AG09319 (cell line): ENCODE measurements at regions not wholly inside any gene's neighbourhood (a gene's known extent, or its start where the extent isn't known, plus 50 kb on each side); places are given as distances from the start of the nearest gene placed in this dataset.

Source experiments
- DNase-seq: peaks from one replicate; pipeline ENCODE4 v3.0.0-alpha.2; 2010; ENCODE audit warnings: low read depth; ENCODE audit errors: extremely low read depth
- TF ChIP-seq, protein P1 (sequence below): IDR thresholded peaks from 2 replicates; pipeline ENCODE4 v1.5.1; 2011; ENCODE audit warnings: low read depth, mild to moderate bottlenecking, inconsistent platforms, low read length, moderate library complexity

DNA sequence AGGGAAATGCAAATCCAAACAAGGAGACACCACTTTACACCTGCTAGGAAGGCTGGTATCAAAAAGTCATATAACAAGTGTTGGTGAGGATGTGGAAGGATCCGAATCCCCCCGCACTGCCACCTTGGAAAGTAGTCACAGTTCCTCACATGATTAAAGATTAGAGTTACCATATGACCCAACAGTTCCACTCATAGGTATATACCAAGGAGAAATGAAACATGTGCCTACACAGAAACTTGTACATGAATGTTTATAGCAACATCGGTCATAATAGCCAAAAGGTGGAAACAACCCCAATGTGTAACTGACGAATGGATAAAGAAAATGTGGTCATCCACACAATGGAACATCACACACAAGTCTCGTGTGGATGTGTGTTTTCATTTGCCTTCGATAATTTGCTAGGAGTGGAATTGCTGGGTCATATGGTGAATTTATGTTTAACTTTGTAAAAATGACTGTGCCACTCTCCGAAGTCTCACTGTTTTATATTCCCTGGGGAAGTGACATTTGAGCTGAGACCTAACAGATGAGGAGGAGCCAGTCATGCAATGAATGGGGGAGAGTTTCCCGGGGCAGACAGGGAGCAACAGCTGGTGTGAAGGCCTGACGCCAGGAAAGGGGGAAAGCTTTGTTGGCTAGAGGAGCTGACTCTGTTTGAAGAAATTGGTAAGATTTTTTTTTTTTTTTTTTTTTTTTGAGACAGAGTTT, 125.9 kb upstream of the MLN start:
- TF ChIP-seq, protein P1, sequence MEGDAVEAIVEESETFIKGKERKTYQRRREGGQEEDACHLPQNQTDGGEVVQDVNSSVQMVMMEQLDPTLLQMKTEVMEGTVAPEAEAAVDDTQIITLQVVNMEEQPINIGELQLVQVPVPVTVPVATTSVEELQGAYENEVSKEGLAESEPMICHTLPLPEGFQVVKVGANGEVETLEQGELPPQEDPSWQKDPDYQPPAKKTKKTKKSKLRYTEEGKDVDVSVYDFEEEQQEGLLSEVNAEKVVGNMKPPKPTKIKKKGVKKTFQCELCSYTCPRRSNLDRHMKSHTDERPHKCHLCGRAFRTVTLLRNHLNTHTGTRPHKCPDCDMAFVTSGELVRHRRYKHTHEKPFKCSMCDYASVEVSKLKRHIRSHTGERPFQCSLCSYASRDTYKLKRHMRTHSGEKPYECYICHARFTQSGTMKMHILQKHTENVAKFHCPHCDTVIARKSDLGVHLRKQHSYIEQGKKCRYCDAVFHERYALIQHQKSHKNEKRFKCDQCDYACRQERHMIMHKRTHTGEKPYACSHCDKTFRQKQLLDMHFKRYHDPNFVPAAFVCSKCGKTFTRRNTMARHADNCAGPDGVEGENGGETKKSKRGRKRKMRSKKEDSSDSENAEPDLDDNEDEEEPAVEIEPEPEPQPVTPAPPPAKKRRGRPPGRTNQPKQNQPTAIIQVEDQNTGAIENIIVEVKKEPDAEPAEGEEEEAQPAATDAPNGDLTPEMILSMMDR = no peak
- DNase-seq = no peak

GRCh38 chr6:33927616-33928015, 123.8 kb upstream of the MLN start:
- TF ChIP-seq, protein P1 = no peak
- DNase-seq = no peak

- TF ChIP-seq, protein P1 = no peak
- no peak for DNase-seq
Observed at GRCh38 chr6:33927112-33927511, 123.3 kb upstream of the MLN start.

DNA sequence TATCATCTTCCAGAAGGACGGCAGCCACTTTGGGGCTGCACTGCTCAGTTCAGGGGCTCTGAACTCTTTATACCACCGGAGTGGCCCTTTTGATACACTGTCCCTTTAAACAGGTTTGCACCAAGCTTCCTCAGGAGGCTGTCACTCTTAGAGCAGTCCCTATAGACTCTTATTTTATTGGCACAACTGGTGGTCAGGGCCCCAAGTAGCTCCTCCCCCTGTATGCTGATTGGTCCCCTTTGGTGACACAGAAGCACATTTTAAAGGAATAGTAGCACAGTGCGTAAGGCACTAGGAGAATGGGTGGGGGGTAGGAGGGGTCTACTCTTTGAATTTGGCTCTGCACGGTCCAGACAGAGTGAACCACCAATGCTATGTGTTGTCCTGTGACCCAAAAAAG, 122.6 kb upstream of the MLN start:
- DNase-seq = no peak
- TF ChIP-seq, protein P1 = no peak

- DNase-seq = no peak
- TF ChIP-seq, protein P1 = no peak
Observed at GRCh38 chr6:33925936-33926335, 122.1 kb upstream of the MLN start.

DNA sequence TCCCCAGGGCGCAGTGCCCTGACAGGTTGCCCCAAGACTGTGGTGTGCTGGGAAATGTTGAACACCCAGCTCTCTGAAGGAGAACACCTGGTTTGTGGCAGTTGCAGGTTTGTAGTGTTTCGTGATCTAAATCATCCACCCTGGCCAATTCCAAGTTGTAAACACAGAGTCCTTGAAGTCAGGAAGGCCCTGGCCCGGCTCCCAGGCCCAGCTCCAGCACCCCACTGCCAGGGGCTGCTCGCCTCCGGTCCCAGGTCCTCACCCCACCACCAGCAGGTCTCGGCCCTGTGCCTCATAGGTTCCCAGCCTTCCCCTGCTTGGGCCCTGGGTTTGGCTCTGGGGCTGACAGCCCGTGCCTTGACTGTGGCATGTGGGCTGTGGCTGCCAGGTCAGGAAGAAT, 121.4 kb upstream of the MLN start:
- no peak for DNase-seq
- TF ChIP-seq, protein P1 = no peak

DNA sequence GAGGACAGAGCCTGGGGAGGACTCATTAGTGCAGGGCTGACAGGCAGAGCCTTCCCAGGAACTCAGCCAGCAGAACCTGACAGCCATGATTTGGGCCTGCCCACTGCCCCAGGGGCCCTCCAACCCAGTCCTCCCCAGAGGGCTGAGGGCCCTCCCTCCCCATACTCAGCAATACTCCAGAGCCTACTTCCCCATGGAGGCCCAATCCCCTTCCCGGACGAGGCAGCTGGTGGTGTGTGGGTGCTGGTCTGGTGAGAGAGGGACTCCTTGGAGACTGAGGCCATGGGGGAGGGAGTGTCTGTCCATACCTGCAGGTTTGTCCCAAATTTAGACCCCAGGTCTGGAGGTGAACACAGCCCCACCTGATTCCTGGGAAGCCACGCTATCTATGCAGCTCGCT, 120.9 kb upstream of the MLN start:
- no peak for DNase-seq
- TF ChIP-seq, protein P1 = no peak
